ENCODE measurements at regions not wholly inside any gene's neighbourhood (a gene's known extent, or its start where the extent isn't known, plus 50 kb on each side); places are given as distances from the start of the nearest gene placed in this dataset.
"Not testable (repeated sequence)": the region's sequence is repeated elsewhere in the genome, so short reads cannot be mapped to it uniquely, and the experiment has no call there.

- DNase-seq = no peak
Observed at GRCh38 chr12:127911291-127911690, 355.7 kb upstream of the TMEM132C start.

- DNase-seq = no peak
Observed at GRCh38 chr12:127912035-127912665, 354.8 kb upstream of the TMEM132C start.

GRCh38 chr12:127923501-127923900 lies 343.5 kb upstream of the TMEM132C start:
- DNase-seq = no peak

- DNase-seq = no peak
Observed at GRCh38 chr12:127925971-127926370, 341.0 kb upstream of the TMEM132C start.

GRCh38 chr12:127928178-127928577 lies 338.8 kb upstream of the TMEM132C start:
- DNase-seq = no peak

- DNase-seq = no peak
Observed at GRCh38 chr12:127928615-127929571, 338.1 kb upstream of the TMEM132C start.

GRCh38 chr12:127930122-127930521 lies 336.8 kb upstream of the TMEM132C start:
- no peak for DNase-seq

GRCh38 chr12:127934409-127934808 lies 332.6 kb upstream of the TMEM132C start:
- no peak for DNase-seq

GRCh38 chr12:127936463-127936862 lies 330.5 kb upstream of the TMEM132C start:
- DNase-seq = no peak

GRCh38 chr12:127941332-127941731 lies 325.6 kb upstream of the TMEM132C start:
- no peak for DNase-seq

- DNase-seq = no peak
Observed at GRCh38 chr12:127942981-127943380, 324.0 kb upstream of the TMEM132C start.

- no peak for DNase-seq
Observed at GRCh38 chr12:127943481-127944210, 323.3 kb upstream of the TMEM132C start.

GRCh38 chr12:127944211-127944899 lies 322.6 kb upstream of the TMEM132C start:
- DNase-seq = no peak

- DNase-seq = no peak
Observed at GRCh38 chr12:127957001-127957660, 309.8 kb upstream of the TMEM132C start.

- no peak for DNase-seq
Observed at GRCh38 chr12:127962303-127962702, 304.7 kb upstream of the TMEM132C start.

- no peak for DNase-seq
Observed at GRCh38 chr12:127963933-127964332, 303.0 kb upstream of the TMEM132C start.

GRCh38 chr12:127964717-127965116 lies 302.3 kb upstream of the TMEM132C start:
- DNase-seq = no peak

GRCh38 chr12:127966331-127966730 lies 300.6 kb upstream of the TMEM132C start:
- no peak for DNase-seq

GRCh38 chr12:127970491-127970890 lies 296.5 kb upstream of the TMEM132C start:
- no peak for DNase-seq

- no peak for DNase-seq
Observed at GRCh38 chr12:127980585-127980984, 286.4 kb upstream of the TMEM132C start.

GRCh38 chr12:127981875-127982274 lies 285.1 kb upstream of the TMEM132C start:
- no peak for DNase-seq

- not testable (repeated sequence) for DNase-seq
Observed at GRCh38 chr12:127983213-127983791, 283.7 kb upstream of the TMEM132C start.
